Glutamatergic neuron (in vitro differentiated cells): ENCODE measurements at regions not wholly inside any gene's neighbourhood (a gene's known extent, or its start where the extent isn't known, plus 50 kb on each side); places are given as distances from the start of the nearest gene placed in this dataset.

Experiments used
- DNase-seq: peaks from one replicate; pipeline ENCODE4 v3.0.0; 2022
- H3K27ac Mint-ChIP-seq: one replicate; pipeline ENCODE4 v1.8.0; 2020; ENCODE audit warnings: mild to moderate bottlenecking, mixed read lengths, inconsistent platforms; ENCODE audit not compliant: unreplicated experiment
- H3K27me3 Mint-ChIP-seq: one replicate; pipeline ENCODE4 v1.8.0; 2020; ENCODE audit warnings: mild to moderate bottlenecking, moderate library complexity, mixed read lengths, inconsistent platforms; ENCODE audit not compliant: unreplicated experiment
- H3K36me3 Mint-ChIP-seq: one replicate; pipeline ENCODE4 v1.8.0; 2020; ENCODE audit warnings: mild to moderate bottlenecking, mixed read lengths, inconsistent platforms; ENCODE audit not compliant: unreplicated experiment
- H3K4me1 Mint-ChIP-seq: one replicate; pipeline ENCODE4 v1.8.0; 2020; ENCODE audit warnings: mild to moderate bottlenecking, low read depth, mixed read lengths, inconsistent platforms; ENCODE audit not compliant: unreplicated experiment
- H3K4me3 Mint-ChIP-seq: one replicate; pipeline ENCODE4 v1.8.0; 2020; ENCODE audit warnings: mild to moderate bottlenecking, mixed read lengths, inconsistent platforms; ENCODE audit not compliant: unreplicated experiment
- H3K9me3 Mint-ChIP-seq: one replicate; pipeline ENCODE4 v1.8.0; 2020; ENCODE audit warnings: mild to moderate bottlenecking, moderate library complexity, mixed read lengths, inconsistent platforms; ENCODE audit not compliant: unreplicated experiment
- TF ChIP-seq, protein P1 (sequence below): fragments of 200-600 bp; sonication (generic); IDR thresholded peaks from one replicate; pipeline ENCODE4 v1.5.0; 2021; ENCODE audit not compliant: partially characterized antibody, unreplicated experiment

DNA sequence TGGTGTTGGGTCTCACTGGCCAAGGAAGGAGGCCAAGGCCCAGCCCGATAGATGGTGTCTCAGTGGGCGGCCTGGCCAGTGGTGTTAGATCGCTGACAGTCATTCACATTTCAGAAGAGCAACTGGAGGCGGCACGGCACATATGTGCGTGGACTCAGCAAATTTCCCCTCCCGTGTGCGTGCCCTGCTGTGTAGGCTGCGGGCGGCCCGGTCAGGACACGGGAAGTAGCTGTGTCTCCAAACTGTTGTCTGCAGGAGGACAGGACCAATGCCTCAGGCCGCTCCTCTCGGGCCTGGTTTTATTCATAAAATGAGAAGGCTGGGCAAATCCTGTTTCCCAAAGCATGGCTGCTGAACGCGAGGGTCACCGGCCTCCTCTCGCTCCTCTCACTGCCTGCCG, 711.7 kb downstream of the BRD1 start:
- TF ChIP-seq, protein P1, sequence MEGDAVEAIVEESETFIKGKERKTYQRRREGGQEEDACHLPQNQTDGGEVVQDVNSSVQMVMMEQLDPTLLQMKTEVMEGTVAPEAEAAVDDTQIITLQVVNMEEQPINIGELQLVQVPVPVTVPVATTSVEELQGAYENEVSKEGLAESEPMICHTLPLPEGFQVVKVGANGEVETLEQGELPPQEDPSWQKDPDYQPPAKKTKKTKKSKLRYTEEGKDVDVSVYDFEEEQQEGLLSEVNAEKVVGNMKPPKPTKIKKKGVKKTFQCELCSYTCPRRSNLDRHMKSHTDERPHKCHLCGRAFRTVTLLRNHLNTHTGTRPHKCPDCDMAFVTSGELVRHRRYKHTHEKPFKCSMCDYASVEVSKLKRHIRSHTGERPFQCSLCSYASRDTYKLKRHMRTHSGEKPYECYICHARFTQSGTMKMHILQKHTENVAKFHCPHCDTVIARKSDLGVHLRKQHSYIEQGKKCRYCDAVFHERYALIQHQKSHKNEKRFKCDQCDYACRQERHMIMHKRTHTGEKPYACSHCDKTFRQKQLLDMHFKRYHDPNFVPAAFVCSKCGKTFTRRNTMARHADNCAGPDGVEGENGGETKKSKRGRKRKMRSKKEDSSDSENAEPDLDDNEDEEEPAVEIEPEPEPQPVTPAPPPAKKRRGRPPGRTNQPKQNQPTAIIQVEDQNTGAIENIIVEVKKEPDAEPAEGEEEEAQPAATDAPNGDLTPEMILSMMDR: no peak
- Mint-ChIP-seq H3K4me1 (no peaks in the 10 kb centered on the region), H3K27ac (no peak overlapping the region), H3K9me3 (peaks cover 28% of the 10 kb centered on the region), H3K27me3 (peaks cover 7% of the 10 kb centered on the region), H3K36me3 (peaks cover 4% of the 10 kb centered on the region), H3K4me3 (no peak overlapping the region)
- no peak for DNase-seq

DNA sequence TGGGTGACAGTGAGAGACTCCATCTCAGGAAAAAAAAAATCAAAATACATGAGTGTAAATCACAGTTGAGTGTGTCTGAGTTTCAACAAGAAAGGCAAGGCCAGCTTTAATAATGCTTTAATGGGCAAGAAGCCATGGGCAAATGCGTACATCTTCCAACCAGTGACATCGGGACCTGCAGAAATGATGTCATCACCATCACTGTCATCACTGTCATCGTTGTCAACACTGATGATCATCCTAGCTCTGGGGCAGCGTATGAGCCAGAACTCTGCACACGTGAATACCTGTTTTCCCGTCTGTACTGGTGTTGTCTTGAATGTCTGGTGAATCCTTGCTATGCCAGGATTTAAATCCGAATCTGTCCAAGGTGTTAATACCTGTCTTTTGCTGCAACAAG, 712.5 kb downstream of the BRD1 start:
- Mint-ChIP-seq H3K4me3 (no peak overlapping the region), H3K9me3 (peaks cover 25% of the 10 kb centered on the region), H3K27me3 (peaks cover 7% of the 10 kb centered on the region), H3K36me3 (peaks cover 4% of the 10 kb centered on the region), H3K4me1 (no peaks in the 10 kb centered on the region), H3K27ac (no peak overlapping the region)
- DNase-seq: no peak
- TF ChIP-seq, protein P1: no peak

DNA sequence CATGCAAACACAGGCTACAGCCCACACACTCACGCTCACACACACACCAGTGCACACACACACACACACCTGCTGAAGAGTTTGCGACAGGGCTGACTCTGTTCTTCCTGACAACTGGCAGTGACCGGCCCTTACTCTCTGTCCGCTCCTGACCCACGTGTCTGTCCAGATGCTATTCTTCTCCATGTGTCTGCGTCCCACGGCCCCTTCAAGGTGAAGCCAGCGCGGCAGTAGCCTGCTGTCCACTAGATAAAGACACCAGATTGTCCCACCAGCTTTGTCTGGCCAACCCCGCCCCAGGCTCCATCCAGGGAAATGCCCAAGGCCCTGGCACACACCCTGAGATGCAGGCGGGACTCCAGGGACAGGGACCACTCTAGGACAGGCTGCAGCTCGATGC, 713.9 kb downstream of the BRD1 start:
- Mint-ChIP-seq H3K27ac (no peak overlapping the region), H3K27me3 (peaks cover 7% of the 10 kb centered on the region), H3K4me3 (no peak overlapping the region), H3K4me1 (no peaks in the 10 kb centered on the region), H3K36me3 (peaks cover 4% of the 10 kb centered on the region), H3K9me3 (peaks cover 27% of the 10 kb centered on the region)
- TF ChIP-seq, protein P1: no peak
- no peak for DNase-seq

DNA sequence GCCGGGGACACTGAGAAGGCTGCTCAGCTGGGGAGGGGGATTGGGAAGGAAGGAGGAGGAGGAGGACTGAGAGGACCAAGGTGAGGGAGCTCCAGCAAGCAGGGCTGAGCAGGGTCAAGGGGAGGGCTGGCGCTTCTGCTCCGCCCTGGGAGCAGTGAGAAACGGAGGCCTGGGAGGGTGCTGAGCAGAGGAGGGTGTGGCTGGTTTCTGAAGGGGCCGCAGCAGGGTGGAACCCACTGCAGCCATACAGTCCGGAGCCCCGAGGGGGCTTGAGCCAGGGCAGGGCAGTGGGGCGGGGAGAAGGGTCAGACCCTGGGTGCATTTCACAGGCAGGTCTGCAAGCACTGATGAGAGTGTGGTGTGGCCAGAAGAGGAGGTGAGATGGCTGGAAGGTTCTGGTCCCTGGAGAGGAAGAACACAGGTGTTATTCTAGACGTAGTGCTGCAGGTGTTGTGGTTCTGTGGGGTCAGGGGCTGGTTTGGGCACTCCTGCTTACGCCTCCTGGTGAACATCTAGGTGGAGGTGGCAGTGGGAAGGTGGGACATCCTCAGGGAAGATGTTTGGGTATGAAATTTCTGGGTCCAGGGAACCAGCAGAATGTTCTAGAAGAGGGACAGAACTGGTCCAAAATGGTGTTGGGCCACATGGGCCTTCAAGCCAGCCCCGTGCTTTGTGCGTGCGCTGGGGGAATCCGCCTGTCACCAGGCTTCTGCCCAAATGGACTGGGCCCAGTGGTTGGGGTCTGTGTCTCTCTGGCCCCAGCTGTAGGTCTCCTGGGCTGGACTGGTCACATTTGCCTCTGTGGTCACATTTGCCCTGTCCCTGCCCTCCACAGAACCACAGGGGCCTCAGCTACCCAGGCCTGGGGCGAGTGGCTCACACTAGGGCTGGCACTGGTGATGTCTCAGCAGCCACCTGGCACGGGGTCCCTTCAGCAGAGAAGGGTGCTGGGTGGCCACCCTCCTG, 714.7 kb downstream of the BRD1 start:
- no peak for DNase-seq
- H3K36me3 Mint-ChIP-seq: peaks cover 4% of the 10 kb centered on the region
- peaks cover 27% of the 10 kb centered on the region for H3K9me3 Mint-ChIP-seq
- H3K4me3 Mint-ChIP-seq: no peak overlapping the region
- peaks cover 7% of the 10 kb centered on the region for H3K27me3 Mint-ChIP-seq
- no peak overlapping the region for H3K27ac Mint-ChIP-seq
- H3K4me1 Mint-ChIP-seq: no peaks in the 10 kb centered on the region
- TF ChIP-seq, protein P1: no peak

DNA sequence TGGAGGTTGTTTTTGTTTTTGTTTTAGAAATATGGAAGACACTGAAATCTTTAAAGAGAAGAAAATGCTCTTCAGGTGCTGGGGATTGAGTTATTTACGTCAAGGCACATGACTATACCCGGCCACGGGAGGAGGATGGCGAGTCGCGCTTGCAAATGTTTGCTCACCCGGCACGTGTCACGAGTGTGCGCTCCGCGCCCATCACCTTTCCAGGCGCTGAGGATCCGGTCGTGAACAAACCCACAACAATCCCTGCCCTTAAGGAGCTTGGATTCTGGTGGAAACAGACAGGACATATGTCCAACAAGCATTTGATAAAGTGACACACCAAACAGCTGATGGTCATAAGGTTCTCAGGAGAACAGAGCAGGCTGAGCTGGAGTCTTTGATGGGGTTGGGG, 715.5 kb downstream of the BRD1 start:
- H3K36me3 Mint-ChIP-seq: peaks cover 4% of the 10 kb centered on the region
- no peaks in the 10 kb centered on the region for H3K4me1 Mint-ChIP-seq
- peaks cover 9% of the 10 kb centered on the region for H3K27me3 Mint-ChIP-seq
- no peak for DNase-seq
- TF ChIP-seq, protein P1: no peak
- H3K9me3 Mint-ChIP-seq: peaks cover 31% of the 10 kb centered on the region
- H3K4me3 Mint-ChIP-seq: no peak overlapping the region
- H3K27ac Mint-ChIP-seq: no peak overlapping the region
